22Rv1 (cell line): ENCODE measurements at regions not wholly inside any gene's neighbourhood (a gene's known extent, or its start where the extent isn't known, plus 50 kb on each side); places are given as distances from the start of the nearest gene placed in this dataset.

Experiments
- ZFX ChIP-seq: fragments of 450-650 bp; IDR thresholded peaks from 2 replicates; pipeline ENCODE4 v1.6.1; 2017; ENCODE audit warnings: antibody characterized with exemption, borderline replicate concordance
- TF ChIP-seq, protein P1 (sequence below): fragments of 450-650 bp; IDR thresholded peaks from 2 replicates; pipeline ENCODE4 v1.5.1; 2017; ENCODE audit warnings: mild to moderate bottlenecking

DNA sequence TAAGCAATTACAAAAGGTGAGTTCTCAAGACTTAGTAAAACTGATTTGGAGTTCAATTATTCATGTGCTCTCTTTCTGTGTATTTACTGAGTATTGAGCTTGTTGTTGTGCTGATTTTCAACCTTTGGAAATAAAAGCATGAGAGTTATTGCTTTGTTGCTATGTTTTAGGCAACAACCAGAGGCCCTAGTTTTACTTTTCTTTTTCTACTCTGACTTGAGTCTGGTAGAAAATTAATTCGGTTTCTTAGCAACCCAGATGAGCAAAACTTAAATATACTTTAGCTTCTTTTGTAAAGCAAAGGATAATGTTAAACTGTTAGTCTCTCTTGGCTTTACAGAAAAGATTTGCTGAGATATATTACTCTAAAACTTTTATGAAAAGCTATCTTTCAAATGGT lies 66.4 kb upstream of the SCIN start:
- TF ChIP-seq, protein P1, sequence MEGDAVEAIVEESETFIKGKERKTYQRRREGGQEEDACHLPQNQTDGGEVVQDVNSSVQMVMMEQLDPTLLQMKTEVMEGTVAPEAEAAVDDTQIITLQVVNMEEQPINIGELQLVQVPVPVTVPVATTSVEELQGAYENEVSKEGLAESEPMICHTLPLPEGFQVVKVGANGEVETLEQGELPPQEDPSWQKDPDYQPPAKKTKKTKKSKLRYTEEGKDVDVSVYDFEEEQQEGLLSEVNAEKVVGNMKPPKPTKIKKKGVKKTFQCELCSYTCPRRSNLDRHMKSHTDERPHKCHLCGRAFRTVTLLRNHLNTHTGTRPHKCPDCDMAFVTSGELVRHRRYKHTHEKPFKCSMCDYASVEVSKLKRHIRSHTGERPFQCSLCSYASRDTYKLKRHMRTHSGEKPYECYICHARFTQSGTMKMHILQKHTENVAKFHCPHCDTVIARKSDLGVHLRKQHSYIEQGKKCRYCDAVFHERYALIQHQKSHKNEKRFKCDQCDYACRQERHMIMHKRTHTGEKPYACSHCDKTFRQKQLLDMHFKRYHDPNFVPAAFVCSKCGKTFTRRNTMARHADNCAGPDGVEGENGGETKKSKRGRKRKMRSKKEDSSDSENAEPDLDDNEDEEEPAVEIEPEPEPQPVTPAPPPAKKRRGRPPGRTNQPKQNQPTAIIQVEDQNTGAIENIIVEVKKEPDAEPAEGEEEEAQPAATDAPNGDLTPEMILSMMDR = no peak
- no peak for TF ChIP-seq ZFX
